HG03571 (cell line): ENCODE measurements at regions not wholly inside any gene's neighbourhood (a gene's known extent, or its start where the extent isn't known, plus 50 kb on each side); places are given as distances from the start of the nearest gene placed in this dataset.
"Not testable (repeated sequence)": the region's sequence is repeated elsewhere in the genome, so short reads cannot be mapped to it uniquely, and the experiment has no call there.

Source experiments
- ATAC-seq: cut with Tn5 transposase; IDR thresholded peaks from one replicate; pipeline ENCODE4 v1.9.1; 2021; ENCODE audit not compliant: unreplicated experiment

DNA sequence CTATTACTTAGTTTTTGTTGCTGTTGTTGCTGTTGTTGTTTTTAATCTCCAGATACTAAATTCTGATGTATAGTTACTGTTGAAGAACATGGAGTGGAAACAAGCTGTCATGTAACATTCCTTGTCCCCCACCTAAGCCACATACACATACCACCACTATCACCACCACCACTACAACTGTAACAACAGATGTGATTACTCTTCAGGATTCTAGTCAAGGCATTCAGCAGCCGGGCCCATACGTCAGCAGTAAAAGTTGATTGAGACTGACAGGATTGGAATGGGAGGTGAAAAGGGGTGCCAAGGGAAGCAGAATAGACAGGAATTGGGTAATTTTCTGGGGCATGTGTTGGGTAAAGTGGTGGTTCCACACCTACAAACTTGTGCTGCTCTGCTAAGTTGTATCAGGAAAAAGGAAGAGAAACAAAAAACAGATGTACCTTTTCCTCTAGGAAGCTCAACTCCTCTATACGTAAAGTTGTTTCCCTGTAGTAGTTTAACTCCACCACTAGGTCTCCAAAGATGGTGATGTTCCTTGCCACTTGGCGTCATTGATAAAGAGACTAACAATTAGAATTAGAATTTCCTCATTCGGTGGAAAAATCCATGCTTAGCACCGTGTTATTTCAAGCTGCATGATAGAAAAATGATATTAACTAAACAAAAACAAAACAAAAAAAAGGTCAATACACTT is 138.6 kb downstream of the ARRDC3 start:
- ATAC-seq: no peak

DNA sequence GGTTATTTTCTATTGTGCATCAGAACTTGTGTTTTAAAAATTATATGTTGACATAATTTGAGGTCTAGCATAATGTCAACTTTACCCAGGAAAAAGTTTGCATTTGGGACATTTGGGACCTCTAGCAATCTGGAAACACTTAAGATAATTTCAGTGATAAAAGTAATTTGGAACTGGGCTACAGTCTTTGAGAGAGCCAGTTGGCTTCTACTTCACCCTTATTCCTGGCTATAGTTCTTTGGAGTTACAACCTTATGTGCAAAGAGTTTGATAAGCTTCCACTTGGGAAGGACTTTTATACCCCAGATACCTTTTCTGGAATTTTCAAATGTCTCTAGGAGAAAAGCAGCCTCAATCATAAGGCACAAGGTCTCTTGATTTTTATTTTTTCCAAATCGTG is 139.3 kb downstream of the ARRDC3 start:
- ATAC-seq: no peak

DNA sequence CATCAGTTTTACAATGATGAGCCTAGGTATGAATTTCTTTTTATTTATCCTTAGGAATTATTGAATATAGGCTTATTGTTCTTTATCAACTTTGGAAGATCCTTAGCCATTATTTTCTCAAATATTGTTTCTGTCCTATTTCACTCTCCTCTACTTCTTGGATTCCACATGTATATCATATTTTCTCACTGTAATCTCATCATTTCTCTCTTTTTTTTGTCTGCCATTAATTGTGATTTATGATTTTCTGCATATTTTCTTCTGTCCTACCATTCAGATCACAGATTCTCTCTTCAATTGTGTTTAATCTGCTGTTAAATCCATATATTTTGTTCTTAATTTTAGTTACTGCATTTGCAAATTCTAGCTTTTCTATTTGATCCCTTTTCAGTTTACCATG is 139.8 kb downstream of the ARRDC3 start:
- no peak for ATAC-seq

DNA sequence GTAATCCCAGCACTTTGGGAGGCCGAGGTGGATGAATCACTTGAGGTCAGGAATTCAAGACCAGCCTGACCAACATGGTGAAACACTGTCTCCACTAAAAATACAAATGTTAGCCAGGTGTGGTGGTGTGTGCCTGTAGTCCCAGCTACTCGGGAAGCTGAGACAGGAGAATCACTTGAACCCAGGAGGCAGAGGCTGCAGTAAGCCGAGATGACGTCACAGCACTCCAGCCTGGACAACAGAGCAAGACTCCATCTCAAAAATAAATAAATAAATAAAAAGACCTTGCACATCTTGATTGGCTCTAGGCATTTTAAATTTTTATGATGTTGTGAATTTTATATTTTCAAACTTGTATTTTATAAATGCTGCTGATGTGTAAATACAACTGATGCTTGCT is 141.7 kb downstream of the ARRDC3 start:
- not testable (repeated sequence) for ATAC-seq

DNA sequence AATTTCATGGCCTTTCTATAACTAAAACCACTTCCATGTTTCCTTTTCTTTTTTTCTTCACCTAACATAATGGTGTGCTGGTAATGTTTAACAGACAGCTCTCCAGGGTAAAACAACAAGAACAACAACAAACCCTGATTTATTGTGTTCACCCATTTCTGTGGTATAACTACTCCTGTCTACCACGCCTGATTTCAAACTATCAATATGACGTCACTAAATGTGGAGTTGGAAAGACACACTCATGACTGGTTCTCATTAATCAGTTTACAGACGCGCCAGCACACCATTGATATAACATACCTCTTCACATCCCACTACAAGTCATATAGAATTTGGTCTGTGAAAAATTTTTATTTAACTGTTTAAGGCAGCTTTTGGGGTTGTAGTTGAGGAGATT is 142.9 kb downstream of the ARRDC3 start:
- ATAC-seq: no peak

DNA sequence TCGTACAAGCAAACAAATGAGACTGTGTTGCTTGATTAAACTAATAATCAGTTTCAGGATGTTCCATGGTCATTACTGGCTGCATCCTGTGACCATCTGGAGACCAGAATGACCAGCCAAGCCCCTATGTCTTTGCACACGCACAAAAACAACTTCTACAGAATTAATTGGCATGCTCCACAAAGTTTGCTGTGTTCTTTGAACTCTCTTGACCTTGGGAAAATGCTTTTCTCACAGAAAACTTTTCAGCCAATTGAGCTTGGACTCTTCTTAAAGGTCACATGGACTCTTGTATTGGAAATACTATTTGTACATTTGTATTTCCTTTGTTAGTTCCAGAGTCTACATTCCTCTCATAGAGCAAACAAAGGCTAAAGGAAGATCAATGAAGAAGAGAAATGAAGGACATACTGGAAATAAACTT is 147.8 kb downstream of the ARRDC3 start:
- ATAC-seq: no peak

DNA sequence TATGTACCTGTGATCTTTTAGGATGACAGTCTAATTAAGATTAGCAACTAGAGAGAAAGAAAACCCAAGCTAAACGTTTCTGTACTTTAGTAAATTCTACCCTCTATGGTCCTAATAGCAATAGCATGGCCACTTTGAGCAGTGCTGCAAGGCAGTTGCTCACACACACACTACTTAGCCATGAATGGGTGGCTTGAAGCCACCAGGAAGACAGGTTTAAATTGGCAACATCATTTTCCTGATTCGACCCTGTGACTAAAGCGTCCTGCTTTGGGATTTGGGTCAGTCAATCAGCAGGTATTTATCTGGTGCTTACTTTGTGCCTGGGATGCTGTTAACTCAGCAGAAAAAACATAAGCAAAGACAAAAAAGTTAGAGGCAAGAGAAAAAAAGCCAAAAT is 150.6 kb downstream of the ARRDC3 start:
- ATAC-seq: no peak

DNA sequence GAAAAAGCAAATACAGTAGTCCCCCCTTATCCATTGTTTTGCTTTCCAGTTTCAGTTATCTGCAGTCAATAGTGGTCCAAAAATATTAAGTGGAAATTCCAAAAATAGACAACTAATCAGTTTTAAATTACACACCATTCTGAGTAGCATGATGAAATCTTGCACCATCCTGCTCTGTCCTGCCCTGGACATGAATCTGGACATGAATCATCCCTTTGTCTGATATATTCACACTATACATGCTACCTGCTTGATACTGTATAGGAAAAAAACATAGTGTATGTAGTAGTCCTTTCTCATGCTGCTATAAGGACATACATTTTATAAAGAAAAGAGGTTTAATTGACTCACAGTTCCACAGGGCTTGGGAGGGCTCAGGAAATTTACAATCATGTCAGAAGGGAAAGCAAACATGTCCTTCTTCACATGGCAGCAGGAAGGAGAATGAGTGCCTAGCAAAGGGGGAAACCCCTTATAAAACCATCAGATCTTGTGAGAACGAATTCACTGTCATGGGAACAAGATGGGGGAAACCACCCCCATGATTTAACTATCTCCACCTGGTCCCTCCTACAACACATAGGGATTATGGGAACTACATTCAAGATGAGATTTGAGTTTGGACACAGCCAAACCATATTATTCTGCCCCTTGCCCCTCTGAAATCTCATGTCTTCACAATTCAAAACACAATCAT is 153.9 kb downstream of the ARRDC3 start:
- ATAC-seq: no peak

DNA sequence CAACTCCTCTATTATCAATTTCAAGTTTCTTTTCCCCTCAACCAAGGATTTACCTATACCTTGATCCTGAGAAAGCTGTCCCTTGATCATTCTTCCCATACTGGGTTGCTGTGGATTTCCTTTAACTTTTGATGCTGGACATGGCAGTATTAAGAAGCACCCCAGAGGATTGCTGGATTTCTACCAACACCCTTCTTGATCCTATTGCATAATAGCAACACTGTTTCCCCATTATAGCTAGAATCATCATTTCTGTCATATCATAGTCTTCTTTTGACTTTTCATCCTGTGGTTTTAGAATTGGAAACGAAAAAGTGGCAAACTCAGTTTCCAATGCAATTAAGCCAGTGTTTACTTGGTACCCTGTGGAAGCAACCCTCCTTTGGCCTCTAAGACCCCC is 154.9 kb downstream of the ARRDC3 start:
- no peak for ATAC-seq

DNA sequence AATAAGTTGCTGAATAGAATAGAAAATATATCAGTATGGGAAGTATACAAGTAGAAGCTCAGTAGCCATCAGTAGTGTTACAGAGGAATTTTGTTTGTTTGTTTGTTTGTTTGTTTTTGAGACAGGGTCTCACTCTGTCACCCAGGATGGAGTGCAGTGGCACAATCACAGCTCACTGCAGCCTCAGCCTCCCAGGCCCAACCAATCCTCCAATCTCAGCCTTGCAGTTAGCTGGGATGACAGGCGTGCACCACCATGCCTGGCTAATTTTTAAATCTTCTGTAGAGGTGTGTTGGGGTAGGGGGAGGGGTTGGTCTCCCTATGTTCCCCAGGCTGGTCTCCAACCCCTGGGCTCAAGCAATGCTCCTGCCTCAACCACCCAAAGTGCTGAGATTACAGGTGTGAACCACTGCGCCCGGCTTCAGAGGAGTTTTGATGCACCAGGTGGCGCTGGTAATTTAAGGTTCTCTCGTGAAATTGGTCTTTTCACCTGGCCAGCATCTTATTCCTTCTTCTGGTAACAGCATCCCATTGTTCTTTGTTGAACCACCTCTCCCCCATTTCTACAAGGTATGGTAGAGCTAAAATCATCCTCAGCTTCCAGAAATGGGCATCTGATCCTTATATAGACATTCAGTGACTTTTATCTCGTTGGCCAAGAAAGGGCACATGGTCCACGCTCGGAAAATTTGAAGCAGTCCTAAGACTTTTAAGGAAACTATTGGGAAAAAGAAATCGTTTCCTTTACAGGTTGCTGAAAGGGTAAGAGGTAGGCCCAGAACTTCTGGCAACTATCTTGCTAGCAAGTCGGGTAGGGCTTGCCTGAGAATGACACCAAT is 157.1 kb downstream of the ARRDC3 start:
- ATAC-seq: peak; percentile 61

DNA sequence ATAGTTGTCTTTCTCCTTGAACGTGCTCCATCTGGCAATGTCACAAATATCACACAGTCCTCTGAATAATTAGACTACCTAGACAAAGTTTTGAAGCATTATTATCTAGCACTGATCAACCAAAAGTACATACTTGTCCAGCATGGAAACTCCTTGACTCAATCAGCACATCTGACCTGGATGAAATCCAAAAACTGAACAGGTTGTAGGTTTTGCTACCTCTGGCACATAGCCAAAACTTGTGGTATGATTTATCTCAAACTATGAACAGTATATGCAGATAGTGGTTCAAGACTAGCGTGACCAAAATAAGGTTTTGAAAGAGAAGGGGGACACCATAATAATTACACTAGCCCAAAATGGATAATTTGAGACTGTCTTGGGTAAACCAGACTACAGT is 158.1 kb downstream of the ARRDC3 start:
- ATAC-seq: no peak

DNA sequence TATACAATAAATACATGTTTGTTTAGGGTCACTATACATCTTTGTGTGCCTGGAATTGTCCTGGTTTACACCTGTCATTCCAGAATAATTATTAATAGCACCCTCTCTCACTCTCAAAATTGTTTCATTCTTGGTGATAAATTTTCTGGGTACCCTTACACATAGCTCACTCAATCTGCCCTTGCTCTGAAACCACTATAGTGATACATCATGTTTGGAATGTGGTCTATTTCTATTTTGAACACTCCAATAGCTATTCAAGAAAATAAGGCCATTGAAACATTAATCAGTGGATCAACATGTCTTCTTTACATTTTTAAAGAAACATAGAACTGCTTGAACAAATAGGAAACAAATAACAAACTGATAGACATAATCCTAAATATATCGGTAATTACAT is 158.7 kb downstream of the ARRDC3 start:
- ATAC-seq: no peak

DNA sequence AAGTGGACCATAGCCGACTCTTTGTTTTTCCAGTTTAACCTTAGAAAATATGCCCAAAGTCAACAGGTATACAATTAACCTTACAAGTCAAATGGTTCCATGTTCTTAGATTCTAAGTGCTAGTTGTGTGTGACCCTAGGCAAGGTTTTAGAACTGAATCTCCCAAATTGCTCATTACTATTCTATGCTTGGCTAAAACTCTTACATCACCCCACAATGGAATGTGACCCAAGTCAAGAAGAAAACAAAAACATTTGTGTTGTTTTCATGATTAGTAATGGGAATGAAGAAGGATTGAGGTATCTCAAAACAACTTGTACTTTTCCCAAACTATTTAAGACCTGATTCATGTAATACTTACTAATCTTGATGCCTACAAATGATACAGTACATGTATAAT is 159.2 kb downstream of the ARRDC3 start:
- no peak for ATAC-seq

DNA sequence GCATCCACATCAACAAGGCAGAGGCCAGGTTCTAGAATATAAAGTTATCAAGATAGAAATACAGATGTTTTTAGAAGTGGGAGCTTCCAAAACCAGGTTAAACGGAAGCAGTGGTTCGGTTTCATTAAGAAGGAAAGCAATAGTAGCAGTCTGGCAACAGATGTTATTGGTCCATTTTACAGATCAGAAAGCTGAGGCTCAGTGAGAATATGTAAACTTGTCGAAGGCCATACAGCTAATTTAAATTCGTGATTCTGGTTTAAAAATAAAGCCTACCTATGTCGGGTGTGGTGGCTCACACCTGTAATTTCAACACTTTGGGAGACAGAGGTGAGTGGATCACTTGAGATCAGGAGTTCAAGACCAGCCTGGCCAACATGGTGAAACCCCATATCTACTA is 160.6 kb downstream of the ARRDC3 start:
- no peak for ATAC-seq

DNA sequence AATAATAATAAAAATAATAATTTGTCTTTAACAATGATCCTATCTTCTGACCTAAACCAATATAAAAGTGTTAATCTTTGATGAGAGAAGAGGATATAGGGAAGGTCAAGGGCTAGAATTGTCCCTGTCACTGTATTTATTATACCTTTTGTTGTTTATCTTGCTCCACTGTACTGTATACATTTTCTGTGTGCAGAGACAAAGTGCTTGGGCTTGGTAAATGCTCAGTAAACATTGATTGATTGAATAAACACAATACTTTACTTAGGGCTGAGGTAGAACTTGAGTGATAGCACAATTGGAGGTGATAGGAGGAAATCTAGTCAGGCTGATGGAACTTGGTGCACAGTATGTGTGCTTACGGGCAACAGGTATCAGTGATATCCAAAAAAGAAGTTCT is 161.2 kb downstream of the ARRDC3 start:
- ATAC-seq: no peak

DNA sequence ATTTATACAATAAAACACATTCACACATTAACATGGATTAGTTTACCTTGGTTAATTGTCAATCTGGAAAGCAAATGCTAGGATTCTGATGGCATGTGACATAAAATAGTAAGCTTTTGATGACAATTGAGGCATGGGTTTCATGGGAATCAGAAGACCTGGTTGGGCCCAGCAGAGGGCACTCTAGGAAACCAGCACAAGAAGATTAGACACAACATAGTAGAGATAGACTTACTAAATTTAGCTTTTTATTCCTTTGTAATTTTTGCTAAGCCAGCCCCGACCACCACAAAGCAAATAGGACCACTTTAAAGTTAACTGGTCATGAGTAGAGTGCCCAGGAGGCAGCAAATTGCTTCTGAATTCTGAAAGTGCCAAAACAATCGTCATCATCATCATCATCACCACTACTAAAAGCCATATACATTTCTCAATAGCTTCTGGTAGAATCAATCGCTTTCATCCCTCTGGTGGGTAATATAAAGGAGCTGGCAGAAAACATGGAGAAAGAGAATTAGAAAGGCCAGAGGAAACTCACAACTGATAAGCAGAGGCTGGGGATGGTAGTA is 163.2 kb downstream of the ARRDC3 start:
- ATAC-seq: no peak

DNA sequence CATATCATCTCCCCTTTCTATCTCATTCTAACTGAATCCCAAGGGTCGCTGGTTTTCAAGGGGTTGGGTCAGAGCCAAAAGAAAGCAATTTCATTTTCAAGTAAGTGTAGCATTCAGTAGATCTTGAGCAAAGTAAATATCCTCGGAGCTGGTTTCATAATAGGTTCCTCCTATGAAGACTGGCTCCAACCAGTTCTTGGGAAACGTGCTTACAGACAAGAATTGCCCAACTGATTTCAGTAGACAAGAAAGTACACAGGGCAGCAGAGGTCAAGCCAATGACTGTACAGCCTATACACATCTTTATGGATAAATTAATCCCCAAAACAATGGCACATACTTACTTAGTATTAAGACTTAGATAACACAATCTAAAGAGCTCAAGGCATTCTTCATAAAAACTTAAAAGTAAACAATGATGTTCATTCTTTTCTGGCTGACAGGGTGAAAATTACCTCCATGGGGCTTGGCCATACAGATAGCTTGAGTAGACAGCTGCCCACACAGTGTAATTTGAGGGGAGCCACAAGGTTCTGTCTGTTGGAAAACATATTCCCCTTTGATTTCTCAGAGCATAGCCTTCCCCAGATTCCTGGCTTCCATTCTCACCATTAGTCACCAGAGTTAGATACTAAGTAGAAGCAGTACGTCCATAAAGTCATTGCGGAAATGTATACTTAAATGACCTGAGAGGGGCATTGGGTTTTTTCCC is 163.9 kb downstream of the ARRDC3 start:
- no peak for ATAC-seq

DNA sequence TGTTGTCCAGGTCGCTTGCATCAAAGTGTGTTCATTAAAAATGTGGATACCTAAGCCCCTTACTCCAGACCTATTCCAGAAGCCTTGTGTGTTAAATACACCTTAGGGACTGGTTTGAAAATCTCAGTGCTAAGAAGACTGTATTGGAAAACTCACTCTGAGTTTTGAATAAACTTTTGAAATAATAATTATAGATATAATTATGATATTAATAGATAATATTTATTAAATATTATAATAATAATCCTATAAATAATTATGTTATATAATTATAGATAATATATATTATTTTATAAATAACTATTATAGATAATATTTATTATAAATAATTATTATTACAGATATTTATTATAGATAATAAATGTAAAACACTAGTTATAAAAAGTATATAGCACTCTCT is 165.3 kb downstream of the ARRDC3 start:
- ATAC-seq: no peak

DNA sequence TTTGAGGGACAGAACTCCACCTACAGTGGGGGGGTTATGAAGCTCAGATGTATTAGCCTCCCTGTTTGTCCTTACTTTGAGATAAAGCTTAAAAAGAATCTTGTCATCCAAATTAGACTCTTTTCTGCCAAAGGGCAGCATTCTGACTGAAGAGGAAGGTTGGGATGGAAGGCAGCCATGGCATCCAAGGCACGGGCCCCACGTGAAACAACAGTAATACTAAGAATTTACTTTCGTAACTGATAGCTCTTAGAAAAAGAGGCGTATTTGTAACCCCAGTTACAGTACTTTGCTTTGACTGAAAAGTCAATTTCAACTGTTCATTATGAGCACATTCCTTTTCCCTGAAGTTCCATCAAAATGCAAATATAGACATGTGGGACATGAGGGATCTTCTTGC is 168.5 kb downstream of the ARRDC3 start:
- no peak for ATAC-seq
